A549 (cell line): ENCODE measurements at regions not wholly inside any gene's neighbourhood (a gene's known extent, or its start where the extent isn't known, plus 50 kb on each side); places are given as distances from the start of the nearest gene placed in this dataset.
A peak's percentile ranks its signal among the peaks of the same experiment; 100 is the strongest.

ENCODE experiments used
- ATAC-seq, 2 experiments: fragments of 200-7000 bp in 1 of 2; fragments of >200 bp in 1 of 2; cut with Nextera tagmentation in 1 of 2; cut with Tn5 transposase in 1 of 2; 3 replicates each; pipeline versions ENCODE4 v1.8.0 to v1.9.1; 2018 to 2020; ENCODE audit warnings: mild to moderate bottlenecking in 1 of 2, moderate library complexity in 1 of 2
- CTCF ChIA-PET: fragments of 300-600 bp; sonication (Branson Sonifier 250); formaldehyde crosslinking; extraction: SDS; loops from one replicate; lab custom pipeline; 2021; ENCODE audit warnings: antibody characterized with exemption, inconsistent platforms; lab: Yijun Ruan, JAX
- POLR2A ChIA-PET: fragments of 350-600 bp; formaldehyde crosslinking; extraction: SDS; loops from one replicate; lab custom pipeline; 2021; ENCODE audit warnings: antibody characterized with exemption, inconsistent platforms; lab: Yijun Ruan, JAX
- DNase-seq, 2 experiments: peaks; one replicate each; pipeline versions ENCODE4 v3.0.0 to v3.0.0-alpha.2; 2011 to 2016; ENCODE audit warnings: low read depth in 1 of 2, low spot score in 1 of 2
- FAIRE-seq: peaks from 2 replicates; lab custom pipeline; 2011; peaks lifted over from hg19 to GRCh38; lab: Jason Lieb, UNC
- H3K27ac ChIP-seq, 2 experiments: fragments of >200 bp; sonication (Bioruptor Twin); formaldehyde crosslinking; 3 replicates each; pipeline ENCODE4 v1.5.1; 2016 to 2017
- H3K4me1 ChIP-seq: fragments of >200 bp; sonication (Bioruptor Twin); formaldehyde crosslinking; 3 replicates; pipeline ENCODE4 v1.6.1; 2016
- H3K4me2 ChIP-seq: fragments of >200 bp; sonication (Bioruptor Twin); formaldehyde crosslinking; 3 replicates; pipeline ENCODE4 v1.6.1; 2016
- H3K4me3 ChIP-seq: fragments of >200 bp; sonication (Bioruptor Twin); formaldehyde crosslinking; 3 replicates; pipeline ENCODE4 v1.5.1; 2016
- H3K9me3 ChIP-seq: fragments of >200 bp; sonication (Bioruptor Twin); formaldehyde crosslinking; 3 replicates; pipeline ENCODE4 v1.6.1; 2016
- ATOH8 ChIP-seq: fragments of 250-450 bp; sonication (Bioruptor Pico); IDR thresholded peaks from 2 replicates; pipeline ENCODE4 v1.5.0; 2020; ENCODE audit warnings: low read depth, mild to moderate bottlenecking, moderate library complexity
- CBX2 ChIP-seq: fragments of 200-600 bp; sonication (generic); IDR thresholded peaks from 2 replicates; pipeline ENCODE4 v1.6.1; 2016; ENCODE audit warnings: low read depth, mild to moderate bottlenecking, borderline replicate concordance
- E2F6 ChIP-seq: IDR thresholded peaks from 2 replicates; pipeline ENCODE4 v1.6.1; 2012; ENCODE audit warnings: low read depth, borderline replicate concordance
- ELK1 ChIP-seq: fragments of 150-350 bp; IDR thresholded peaks from 2 replicates; pipeline ENCODE4 v1.6.1; 2014; ENCODE audit warnings: low read depth, mild to moderate bottlenecking, low read length
- EP300 ChIP-seq, 2 experiments: fragments of >200 bp; sonication (Bioruptor Twin); formaldehyde crosslinking; IDR thresholded peaks; 2 replicates in 1 of 2; 3 replicates in 1 of 2; pipeline ENCODE4 v1.6.1; 2016 to 2017
- ESRRA ChIP-seq: fragments of 150-350 bp; IDR thresholded peaks from 2 replicates; pipeline ENCODE4 v1.6.1; 2014; ENCODE audit warnings: mild to moderate bottlenecking, low read length, borderline replicate concordance
- FOSL2 ChIP-seq, 2 experiments: fragments of 450-650 bp in 1 of 2; fragments of >200 bp in 1 of 2; sonication (Bioruptor Twin) in 1 of 2; formaldehyde crosslinking; IDR thresholded peaks; 2 replicates each; pipeline versions ENCODE4 v1.5.0 to v1.6.1; 2016 to 2020; ENCODE audit warnings: mild to moderate bottlenecking in 1 of 2, moderate library complexity in 1 of 2
- FOXS1 ChIP-seq: fragments of 250-450 bp; sonication (Bioruptor Pico); IDR thresholded peaks from 2 replicates; pipeline ENCODE4 v1.5.0; 2020; ENCODE audit warnings: mild to moderate bottlenecking, moderate library complexity
- HEYL ChIP-seq: fragments of 250-450 bp; sonication (Bioruptor Pico); IDR thresholded peaks from 2 replicates; pipeline ENCODE4 v1.8.0; 2021; ENCODE audit warnings: mild to moderate bottlenecking, moderate library complexity
- HOXA7 ChIP-seq: fragments of 250-450 bp; sonication (Bioruptor Pico); IDR thresholded peaks from 2 replicates; pipeline ENCODE4 v1.5.0; 2020; ENCODE audit warnings: mild to moderate bottlenecking, moderate library complexity
- HOXB5 ChIP-seq: fragments of 250-450 bp; sonication (Bioruptor Pico); IDR thresholded peaks from 2 replicates; pipeline ENCODE4 v1.5.0; 2020; ENCODE audit warnings: mild to moderate bottlenecking, moderate library complexity
- KDM5A ChIP-seq: fragments of 200-600 bp; sonication (generic); IDR thresholded peaks from 2 replicates; pipeline ENCODE4 v1.6.1; 2016; ENCODE audit warnings: antibody characterized with exemption, mild to moderate bottlenecking
- MAZ ChIP-seq: fragments of 150-350 bp; IDR thresholded peaks from 2 replicates; pipeline ENCODE4 v1.6.1; 2014; ENCODE audit warnings: antibody characterized with exemption, low read depth, low read length, borderline replicate concordance
- MYC ChIP-seq: IDR thresholded peaks from 2 replicates; pipeline ENCODE4 v1.6.1; 2012; ENCODE audit warnings: mild to moderate bottlenecking, inconsistent platforms, low read length, improper control_type of control experiment, borderline replicate concordance
- NFE2L2 ChIP-seq: fragments of 150-350 bp; conservative IDR thresholded peaks from 2 replicates; pipeline ENCODE4 v1.6.1; 2014; ENCODE audit warnings: low read length
- NR3C1 ChIP-seq: fragments of >200 bp; sonication (Bioruptor Twin); formaldehyde crosslinking; IDR thresholded peaks from 3 replicates; pipeline ENCODE4 v1.6.1; 2017
- PBX3 ChIP-seq: IDR thresholded peaks from 2 replicates; pipeline ENCODE4 v1.6.1; 2012
- POLR2AphosphoS2 ChIP-seq: conservative IDR thresholded peaks from 2 replicates; pipeline ENCODE4 v1.6.1; 2012; ENCODE audit warnings: low read length, improper control_type of control experiment, inconsistent platforms
- RAD21 ChIP-seq, 2 experiments: fragments of >200 bp in 1 of 2; sonication (Bioruptor Twin) in 1 of 2; formaldehyde crosslinking in 1 of 2; IDR thresholded peaks in 1 of 2; conservative IDR thresholded peaks in 1 of 2; 2 replicates in 1 of 2; 3 replicates in 1 of 2; pipeline ENCODE4 v1.6.1; 2012 to 2018; ENCODE audit warnings: inconsistent platforms in 1 of 2
- RARB ChIP-seq: fragments of 250-450 bp; sonication (Bioruptor Pico); IDR thresholded peaks from 2 replicates; pipeline ENCODE4 v1.8.0; 2021; ENCODE audit warnings: mild to moderate bottlenecking, moderate library complexity
- RFX5 ChIP-seq: fragments of 450-650 bp; IDR thresholded peaks from 2 replicates; pipeline ENCODE4 v1.7.1; 2014; ENCODE audit warnings: antibody characterized with exemption, mild to moderate bottlenecking, moderate library complexity
- SMC3 ChIP-seq: fragments of >200 bp; sonication (Bioruptor Twin); formaldehyde crosslinking; IDR thresholded peaks from 3 replicates; pipeline ENCODE4 v1.6.1; 2018; ENCODE audit warnings: inconsistent platforms
- USF2 ChIP-seq: fragments of 450-650 bp; IDR thresholded peaks from 2 replicates; pipeline ENCODE4 v1.6.1; 2014; ENCODE audit warnings: antibody characterized with exemption
- ZC3H11A ChIP-seq: fragments of 450-650 bp; IDR thresholded peaks from 2 replicates; pipeline ENCODE4 v1.6.1; 2014; ENCODE audit warnings: antibody characterized with exemption, mild to moderate bottlenecking
- ZFP36 ChIP-seq: fragments of 450-650 bp; IDR thresholded peaks from 2 replicates; pipeline ENCODE4 v1.6.1; 2014; ENCODE audit warnings: borderline replicate concordance; ENCODE audit not compliant: partially characterized antibody
- ZSCAN20 ChIP-seq: fragments of 250-450 bp; sonication (Bioruptor Pico); IDR thresholded peaks from 2 replicates; pipeline ENCODE4 v1.8.0; 2022; ENCODE audit warnings: mild to moderate bottlenecking, moderate library complexity
- WGBS: methylation state at CpG from one replicate; pipeline ENCODE4 v1.1.6; 2017; ENCODE audit errors: missing lambda C conversion rate; 5-methylcytosine and 5-hydroxymethylcytosine counted together

GRCh38 chr13:85738696-85739320 lies 60.4 kb downstream of the SLITRK6 start (continued):
- no peak for TF ChIP-seq CBX2

- Histone ChIP-seq H3K4me2 (no peak overlapping the region), H3K4me1 (no peaks in the 10 kb centered on the region), H3K4me3 (no peak overlapping the region), H3K9me3 (no peaks in the 10 kb centered on the region), H3K27ac (no peak overlapping the region)
- WGBS, result 35% methylated on average over 1 of the region's 1 CpG
- ChIA-PET POLR2A (no interaction called here), CTCF (no interaction called here)
- DNase-seq (no peak), ATAC-seq (no peak), FAIRE-seq (no peak)
- no peak for TF ChIP-seq ZFP36
- TF ChIP-seq HOXB5, result no peak
- no peak for TF ChIP-seq KDM5A
- no peak for TF ChIP-seq ZSCAN20 (CRISPR knock-in tag)
- TF ChIP-seq NR3C1, result no peak
- TF ChIP-seq FOXS1 (CRISPR knock-in tag), result no peak
- no peak for TF ChIP-seq EP300 (IDR thresholded peaks at IDR 0.05)
- TF ChIP-seq RARB (CRISPR knock-in tag), result no peak
- TF ChIP-seq HOXA7 (CRISPR knock-in tag), result no peak
- TF ChIP-seq MAZ, result no peak
- no peak for TF ChIP-seq USF2
- no peak for TF ChIP-seq E2F6
- no peak for TF ChIP-seq PBX3
- TF ChIP-seq ESRRA, result no peak
These were observed 61.3 kb downstream of the SLITRK6 start for GRCh38 chr13:85737952-85738351.

GRCh38 chr13:85729296-85729695 lies 69.9 kb downstream of the SLITRK6 start:
- peak overlapping the region in 1 of 2 experiments; percentile 3; a peak in 1 of 6 replicates for H3K27ac ChIP-seq
- DNase-seq (peak in 1 of 2 experiments; percentile 4), ATAC-seq (no peak), FAIRE-seq (peak; percentile 36)
- ChIA-PET CTCF (no interaction called here), POLR2A (no interaction called here)
- no peaks in the 10 kb centered on the region for H3K9me3 ChIP-seq
- H3K4me1 ChIP-seq, result peaks cover 17% of the 10 kb centered on the region
- TF ChIP-seq RARB (CRISPR knock-in tag) (no peak), FOSL2 (IDR thresholded peaks at IDR 0.05) (no peak), FOSL2 (CRISPR knock-in tag; IDR thresholded peaks at IDR 0.05) (peak; percentile 38; the same call in 1 of the 2 replicates)
- H3K4me3 ChIP-seq, result no peak overlapping the region
- H3K4me2 ChIP-seq, result peak overlapping the region; percentile 61

GRCh38 chr13:85728811-85729210 lies 70.4 kb downstream of the SLITRK6 start:
- Histone ChIP-seq H3K4me3 (no peak overlapping the region), H3K27ac (peak overlapping the region in 1 of 2 experiments; percentile 3; a peak in 1 of 6 replicates), H3K4me1 (peaks cover 17% of the 10 kb centered on the region), H3K9me3 (no peaks in the 10 kb centered on the region), H3K4me2 (peak overlapping the region; percentile 61)
- ChIA-PET CTCF (no interaction called here), POLR2A (no interaction called here)
- ATAC-seq, result no peak
- FAIRE-seq, result no peak
- TF ChIP-seq FOXS1 (CRISPR knock-in tag) (no peak), ESRRA (no peak), ZC3H11A (no peak), KDM5A (no peak), NFE2L2 (no peak), ZFP36 (no peak), HEYL (CRISPR knock-in tag) (no peak), NR3C1 (no peak), ELK1 (no peak), POLR2AphosphoS2 (no peak), PBX3 (no peak), ATOH8 (CRISPR knock-in tag) (no peak), HOXA7 (CRISPR knock-in tag) (no peak), SMC3 (no peak), RFX5 (no peak), MYC (no peak), RAD21 (conservative IDR thresholded peaks at IDR 0.05 in 1 of 2, IDR thresholded peaks at IDR 0.05 in 1 of 2) (no peak)
- DNase-seq, result no peak
